Activated naive CD4-positive, alpha-beta T cell treated with anti-CD3 and anti-CD28 coated beads for 36 hours (primary cell): ENCODE measurements at regions not wholly inside any gene's neighbourhood (a gene's known extent, or its start where the extent isn't known, plus 50 kb on each side); places are given as distances from the start of the nearest gene placed in this dataset.
A peak's percentile ranks its signal among the peaks of the same experiment; 100 is the strongest.

Source experiments
- CTCF ChIA-PET: fragments of 350-600 bp; sonication (Branson Sonifier 250); formaldehyde crosslinking; loops from one replicate; lab custom pipeline; 2021; ENCODE audit warnings: antibody characterized with exemption; lab: Charles Lee
- DNase-seq: peaks from one replicate; pipeline ENCODE4 v3.0.0-alpha.2; 2020
- H3K27ac Mint-ChIP-seq: one replicate; pipeline ENCODE4 v1.8.0; 2021; ENCODE audit warnings: mild to moderate bottlenecking, mixed read lengths
- H3K27me3 Mint-ChIP-seq: one replicate; pipeline ENCODE4 v1.8.0; 2021; ENCODE audit warnings: low read depth, mixed read lengths
- H3K36me3 Mint-ChIP-seq: one replicate; pipeline ENCODE4 v1.8.0; 2021; ENCODE audit warnings: low read depth, mixed read lengths
- H3K4me1 Mint-ChIP-seq: one replicate; pipeline ENCODE4 v1.8.0; 2021; ENCODE audit warnings: low read depth, mixed read lengths
- H3K4me3 Mint-ChIP-seq: one replicate; pipeline ENCODE4 v1.8.0; 2021; ENCODE audit warnings: mild to moderate bottlenecking, moderate library complexity, mixed read lengths
- H3K9me3 Mint-ChIP-seq: one replicate; pipeline ENCODE4 v1.8.0; 2021; ENCODE audit warnings: mixed read lengths
- intact Hi-C: fragments of 100-400 bp; cut with micrococcal nuclease; formaldehyde crosslinking; loops from one replicate; pipeline ENCODE4 v1.15.1; 2023

DNA sequence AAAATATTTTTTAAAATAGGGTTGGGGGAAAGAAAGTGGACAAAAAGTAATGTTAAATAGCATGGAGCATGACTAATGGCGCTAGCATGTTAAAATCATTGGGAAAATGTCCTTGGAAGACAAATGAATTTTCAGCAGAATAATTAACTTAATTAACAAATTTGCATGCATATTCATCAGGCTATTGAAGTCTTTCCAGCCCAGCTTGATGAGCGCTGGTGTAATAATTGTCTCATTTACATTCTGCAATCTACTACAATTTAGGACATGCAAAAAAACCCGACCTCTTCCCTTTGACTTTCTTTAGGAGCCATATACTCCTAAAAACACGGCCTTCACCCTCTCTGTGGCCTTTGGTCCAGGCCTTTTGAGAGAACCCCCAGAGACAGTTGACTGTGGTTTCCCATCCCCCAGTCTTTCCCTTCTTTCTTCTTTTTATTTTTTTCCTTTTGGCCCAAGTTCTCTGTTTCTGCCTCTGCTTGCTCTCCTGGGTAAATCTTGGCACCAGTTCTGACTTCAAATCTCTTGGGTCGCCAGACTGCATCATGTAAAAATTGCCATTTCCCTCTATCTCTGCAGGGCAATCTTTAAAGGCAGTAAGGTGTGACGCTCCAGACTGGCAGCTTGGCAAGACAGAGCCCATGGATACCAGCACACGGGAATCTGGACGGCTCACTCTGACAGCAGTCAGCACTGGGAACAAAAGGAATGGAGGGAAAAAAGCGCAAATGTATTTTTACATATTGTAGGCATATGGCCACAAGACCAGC, 105.5 kb downstream of the NEUROD6 start:
- CTCF ChIA-PET = interaction anchor here (0.5 to 1.3 kb wide), 2 partner anchors 251 to 315 kb away, joined by 3 to 4 read pairs; no protein-coding TSS in a partner anchor
- Mint-ChIP-seq H3K4me3 (no peak overlapping the region), H3K36me3 (no peaks in the 10 kb centered on the region), H3K4me1 (no peaks in the 10 kb centered on the region), H3K27ac (no peak overlapping the region), H3K27me3 (peaks cover 3% of the 10 kb centered on the region), H3K9me3 (no peaks in the 10 kb centered on the region)
- DNase-seq = no peak
- intact Hi-C loops = no loop called here

DNA sequence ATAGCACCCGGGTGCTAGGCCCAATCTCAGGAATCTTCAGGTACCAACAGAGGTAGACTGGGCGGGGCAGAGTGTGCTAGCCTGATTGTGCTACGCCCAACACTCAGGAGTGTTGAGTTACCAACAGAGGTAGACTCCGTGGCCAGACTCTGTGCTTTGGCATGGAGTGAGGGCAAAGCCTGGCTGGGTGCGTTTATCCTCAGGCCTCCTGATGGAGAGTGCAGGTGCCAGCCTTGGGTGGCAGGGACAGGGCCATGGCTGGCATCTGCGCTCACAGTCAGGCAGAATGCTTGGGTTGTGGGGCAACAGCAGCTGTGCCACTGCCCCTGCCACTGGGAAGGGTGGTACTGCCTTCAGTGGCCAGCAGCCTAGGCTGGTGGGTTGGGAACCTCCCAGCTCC, 111.6 kb downstream of the NEUROD6 start:
- H3K27me3 Mint-ChIP-seq = peaks cover 2% of the 10 kb centered on the region
- no peak overlapping the region for H3K27ac Mint-ChIP-seq
- no peak overlapping the region for H3K4me3 Mint-ChIP-seq
- no peaks in the 10 kb centered on the region for H3K36me3 Mint-ChIP-seq
- no peaks in the 10 kb centered on the region for H3K4me1 Mint-ChIP-seq
- CTCF ChIA-PET = no interaction called here
- peaks cover 9% of the 10 kb centered on the region for H3K9me3 Mint-ChIP-seq
- intact Hi-C loops = no loop called here
- DNase-seq = no peak

DNA sequence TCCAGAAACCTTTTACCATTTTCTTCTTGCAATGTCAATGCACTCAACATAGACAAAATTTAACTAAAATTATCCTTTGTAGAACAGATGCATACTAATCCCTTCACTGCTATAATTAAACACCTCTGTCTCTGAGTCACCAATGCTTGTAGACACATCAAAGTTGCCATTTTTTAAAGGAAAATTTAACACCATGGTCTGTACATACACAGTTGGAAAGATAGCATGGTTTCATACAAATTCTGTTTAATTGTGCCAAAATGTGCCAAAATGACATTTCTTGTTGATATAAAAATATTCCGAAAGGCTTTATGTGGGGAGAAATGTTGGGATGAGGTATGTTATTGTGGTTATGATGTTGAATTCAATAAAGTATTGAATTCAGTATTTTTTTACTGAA, 125.8 kb downstream of the NEUROD6 start:
- no peaks in the 10 kb centered on the region for H3K36me3 Mint-ChIP-seq
- CTCF ChIA-PET = no interaction called here
- no peak overlapping the region for H3K4me3 Mint-ChIP-seq
- intact Hi-C loops = no loop called here
- DNase-seq = no peak
- H3K4me1 Mint-ChIP-seq = no peaks in the 10 kb centered on the region
- no peak overlapping the region for H3K27ac Mint-ChIP-seq
- no peaks in the 10 kb centered on the region for H3K9me3 Mint-ChIP-seq
- H3K27me3 Mint-ChIP-seq = peaks cover 2% of the 10 kb centered on the region

DNA sequence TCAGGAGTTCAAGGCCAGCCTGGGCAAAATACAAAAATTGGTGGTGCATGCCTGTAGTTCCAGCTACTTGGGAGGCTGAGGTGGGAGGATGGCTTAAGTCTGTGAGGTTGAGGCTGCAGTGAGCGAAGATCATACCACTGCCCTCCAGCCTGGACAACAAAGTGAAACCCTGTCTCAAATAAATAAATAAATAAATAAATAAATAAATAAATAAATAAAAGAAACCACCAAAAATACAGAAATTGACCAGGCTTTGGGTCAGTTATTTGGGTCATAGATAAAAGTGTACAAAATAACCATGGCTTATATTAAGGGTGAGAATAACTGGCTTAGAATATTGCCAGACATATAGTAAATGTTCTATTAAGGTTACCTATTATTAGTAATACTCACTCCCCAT, 129.2 kb downstream of the NEUROD6 start:
- no peak for DNase-seq
- Mint-ChIP-seq H3K9me3 (peaks cover 1% of the 10 kb centered on the region), H3K27me3 (peaks cover 2% of the 10 kb centered on the region), H3K4me1 (no peaks in the 10 kb centered on the region), H3K36me3 (no peaks in the 10 kb centered on the region), H3K4me3 (no peak overlapping the region), H3K27ac (no peak overlapping the region)
- intact Hi-C loops = no loop called here
- CTCF ChIA-PET = interaction anchor here (0.6 kb wide), 1 partner anchor 471 kb away, joined by 3 read pairs; no protein-coding TSS in a partner anchor

DNA sequence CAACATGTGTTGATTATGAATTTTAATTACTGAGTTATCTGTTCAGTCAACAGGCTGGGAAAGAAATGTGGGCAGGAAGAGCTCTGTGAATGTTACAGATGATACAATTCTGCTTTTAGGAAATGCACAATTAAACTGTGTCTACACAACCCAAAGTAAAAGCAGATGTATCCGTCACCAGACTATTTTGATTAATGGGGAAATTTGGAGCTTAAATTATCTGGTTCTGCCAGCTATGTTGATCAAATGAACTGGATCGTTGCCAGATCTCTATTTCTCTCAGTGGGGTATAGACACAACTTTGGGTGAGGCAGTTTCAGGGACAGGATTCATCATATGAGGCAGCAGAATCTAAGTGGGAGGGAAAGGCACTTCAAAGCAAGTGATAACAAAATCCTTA, 136.5 kb downstream of the NEUROD6 start:
- CTCF ChIA-PET = no interaction called here
- H3K27ac Mint-ChIP-seq = no peak overlapping the region
- intact Hi-C loops = no loop called here

DNA sequence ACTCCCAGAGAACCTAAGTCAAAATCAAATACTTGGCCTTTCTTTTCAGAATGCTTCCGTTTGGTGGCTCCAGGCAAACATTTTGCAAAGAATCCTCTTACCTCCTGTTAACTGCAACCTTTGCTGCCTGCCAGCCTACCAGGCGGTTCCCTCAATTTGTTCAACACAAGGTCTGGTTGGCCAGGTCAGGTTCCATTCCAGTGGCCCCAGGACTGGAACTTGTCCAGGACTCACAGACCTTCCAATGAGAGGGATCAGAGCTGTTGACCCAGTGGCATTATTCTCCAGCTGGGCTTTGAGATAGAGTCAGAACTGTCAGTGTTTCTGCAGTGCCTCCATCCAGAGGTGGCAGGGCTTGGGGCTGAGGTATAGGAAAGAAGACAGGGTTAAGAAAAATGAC, 137.0 kb downstream of the NEUROD6 start:
- CTCF ChIA-PET = no interaction called here
- Mint-ChIP-seq H3K9me3 (peaks cover 1% of the 10 kb centered on the region), H3K27me3 (no peaks in the 10 kb centered on the region), H3K27ac (no peak overlapping the region), H3K4me3 (no peak overlapping the region), H3K4me1 (no peaks in the 10 kb centered on the region), H3K36me3 (no peaks in the 10 kb centered on the region)
- DNase-seq = no peak
- intact Hi-C loops = no loop called here

More for the DNA sequence above, 136.5 kb downstream of the NEUROD6 start:
- Mint-ChIP-seq H3K9me3 (peaks cover 1% of the 10 kb centered on the region), H3K4me1 (no peaks in the 10 kb centered on the region), H3K27me3 (no peaks in the 10 kb centered on the region), H3K4me3 (no peak overlapping the region), H3K36me3 (no peaks in the 10 kb centered on the region)
- no peak for DNase-seq

DNA sequence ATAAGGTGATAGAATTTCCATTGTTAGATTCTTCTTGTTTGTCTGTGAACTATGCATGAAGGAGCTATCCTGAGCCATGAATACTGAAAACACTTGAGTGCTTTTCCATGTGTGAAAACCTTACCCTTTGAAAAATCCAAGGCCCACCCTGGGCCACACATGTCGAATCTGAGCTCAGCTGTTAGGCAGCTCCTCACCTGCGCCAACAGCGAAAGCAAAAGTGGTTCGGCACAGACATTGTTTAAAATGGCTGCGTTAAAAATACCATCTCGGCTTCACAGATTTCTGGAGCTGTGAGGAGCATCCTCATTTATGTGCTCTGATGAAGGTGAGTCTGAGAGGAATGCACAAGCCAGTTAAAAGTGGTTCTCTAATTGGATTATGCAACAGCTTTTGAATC, 137.7 kb downstream of the NEUROD6 start:
- CTCF ChIA-PET = interaction anchor here (1.1 kb wide), 1 partner anchor 69 kb away, joined by 3 read pairs; no protein-coding TSS in a partner anchor
- Mint-ChIP-seq H3K9me3 (peaks cover 1% of the 10 kb centered on the region), H3K4me3 (no peak overlapping the region), H3K36me3 (no peaks in the 10 kb centered on the region), H3K27ac (no peak overlapping the region), H3K4me1 (no peaks in the 10 kb centered on the region), H3K27me3 (no peaks in the 10 kb centered on the region)
- intact Hi-C loops = no loop called here
- DNase-seq = no peak

DNA sequence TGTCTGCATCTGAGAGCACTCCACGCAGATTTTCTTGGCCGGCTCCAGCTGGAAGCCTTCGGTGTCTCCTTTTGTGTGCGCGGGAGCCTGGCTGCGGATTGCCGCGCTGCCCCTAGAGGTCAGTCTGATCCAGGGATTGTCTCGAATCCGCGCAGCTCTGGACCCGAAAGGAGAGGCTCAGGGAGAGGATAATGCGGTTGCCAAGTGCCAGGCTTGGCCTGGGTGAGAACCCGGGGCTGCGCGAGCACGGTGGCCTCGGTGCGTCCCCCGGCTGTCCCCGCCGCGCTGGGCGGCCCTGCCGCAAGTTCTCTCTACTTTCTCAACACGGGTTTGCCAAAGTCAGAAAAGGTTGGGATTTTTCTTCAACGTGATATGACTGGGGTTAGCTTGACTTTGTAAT, 140.9 kb downstream of the ADCYAP1R1 start:
- no peaks in the 10 kb centered on the region for H3K9me3 Mint-ChIP-seq
- no peaks in the 10 kb centered on the region for H3K36me3 Mint-ChIP-seq
- no peak overlapping the region for H3K4me3 Mint-ChIP-seq
- CTCF ChIA-PET = interaction anchor here (0.6 to 1.0 kb wide), 2 partner anchors 58 to 59 kb away, joined by 3 to 4 read pairs; no protein-coding TSS in a partner anchor
- no peak overlapping the region for H3K27ac Mint-ChIP-seq
- peak; percentile 28 for DNase-seq
- intact Hi-C loops = no loop called here
- H3K27me3 Mint-ChIP-seq = peaks cover 22% of the 10 kb centered on the region
- H3K4me1 Mint-ChIP-seq = no peaks in the 10 kb centered on the region

DNA sequence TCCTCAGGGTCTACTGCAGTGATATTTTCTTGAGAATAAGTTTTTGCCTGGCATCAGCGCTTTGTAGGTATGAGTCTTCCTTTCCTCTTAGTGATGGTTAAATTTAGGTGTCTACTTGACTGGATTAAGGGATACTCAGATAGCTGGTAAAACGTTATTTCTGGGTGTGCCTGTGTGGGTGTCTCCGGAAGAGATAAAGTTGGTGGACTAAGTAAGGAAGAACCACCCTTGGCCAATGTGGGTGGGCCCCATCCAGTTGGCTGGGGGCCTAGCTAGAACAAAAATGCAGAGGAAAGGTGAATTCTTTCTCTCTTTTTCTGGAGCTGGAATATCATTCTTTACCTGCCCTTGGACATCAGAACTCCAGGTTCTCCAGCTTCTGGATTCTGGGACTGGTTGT, 138.8 kb downstream of the ADCYAP1R1 start:
- no peaks in the 10 kb centered on the region for H3K36me3 Mint-ChIP-seq
- CTCF ChIA-PET = no interaction called here
- intact Hi-C loops = no loop called here
- H3K4me3 Mint-ChIP-seq = no peak overlapping the region
- DNase-seq = no peak
- peaks cover 25% of the 10 kb centered on the region for H3K27me3 Mint-ChIP-seq
- H3K9me3 Mint-ChIP-seq = no peaks in the 10 kb centered on the region
- H3K4me1 Mint-ChIP-seq = no peaks in the 10 kb centered on the region
- no peak overlapping the region for H3K27ac Mint-ChIP-seq

DNA sequence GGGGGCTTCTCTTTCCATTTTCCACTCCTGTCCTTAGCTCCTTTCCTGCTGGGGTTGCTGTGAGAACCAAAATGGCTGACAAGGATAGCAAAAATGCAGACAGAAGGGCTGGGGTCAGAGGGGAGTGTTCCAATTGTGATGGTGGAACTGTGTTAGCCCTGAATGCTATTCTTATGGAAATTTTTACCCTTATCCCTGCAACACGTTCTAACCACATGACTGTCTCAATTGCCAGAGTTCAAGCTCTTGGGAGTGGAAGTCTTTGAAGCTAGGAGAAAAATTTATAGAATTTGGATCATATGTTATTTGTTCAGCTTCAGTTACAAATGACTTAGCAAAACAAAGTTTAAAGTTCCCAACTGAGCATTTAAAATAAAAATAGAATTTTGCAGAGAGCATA, 134.1 kb downstream of the ADCYAP1R1 start:
- Mint-ChIP-seq H3K36me3 (no peaks in the 10 kb centered on the region), H3K27me3 (peaks cover 7% of the 10 kb centered on the region), H3K9me3 (no peaks in the 10 kb centered on the region), H3K4me3 (no peak overlapping the region), H3K27ac (no peak overlapping the region), H3K4me1 (no peaks in the 10 kb centered on the region)
- DNase-seq = no peak
- intact Hi-C loops = no loop called here
- CTCF ChIA-PET = no interaction called here

DNA sequence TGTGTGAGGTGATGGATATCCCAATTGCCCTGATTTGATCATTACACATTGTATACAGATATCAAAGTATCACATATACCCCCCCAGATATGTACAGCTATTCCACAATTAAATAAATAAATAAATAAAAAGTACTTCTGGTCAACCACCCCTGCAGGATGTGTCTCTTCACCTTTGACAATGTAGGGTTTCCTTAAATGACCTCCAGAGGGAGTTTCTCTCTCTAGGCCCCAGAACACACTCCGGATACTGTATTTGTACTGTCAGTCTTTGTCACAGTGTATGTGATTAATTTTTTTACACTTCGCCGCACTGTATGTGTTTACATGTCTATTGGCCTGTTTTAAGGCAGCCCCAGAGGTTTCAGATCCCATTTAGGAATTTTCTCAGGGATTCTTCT, 123.6 kb downstream of the ADCYAP1R1 start:
- DNase-seq = no peak
- H3K27me3 Mint-ChIP-seq = peaks cover 3% of the 10 kb centered on the region
- H3K4me1 Mint-ChIP-seq = no peaks in the 10 kb centered on the region
- CTCF ChIA-PET = interaction anchor here (0.8 kb wide), 1 partner anchor 13 kb away, joined by 3 read pairs; no protein-coding TSS in a partner anchor
- no peaks in the 10 kb centered on the region for H3K9me3 Mint-ChIP-seq
- intact Hi-C loops = no loop called here
- H3K4me3 Mint-ChIP-seq = no peak overlapping the region
- no peaks in the 10 kb centered on the region for H3K36me3 Mint-ChIP-seq
- H3K27ac Mint-ChIP-seq = no peak overlapping the region

DNA sequence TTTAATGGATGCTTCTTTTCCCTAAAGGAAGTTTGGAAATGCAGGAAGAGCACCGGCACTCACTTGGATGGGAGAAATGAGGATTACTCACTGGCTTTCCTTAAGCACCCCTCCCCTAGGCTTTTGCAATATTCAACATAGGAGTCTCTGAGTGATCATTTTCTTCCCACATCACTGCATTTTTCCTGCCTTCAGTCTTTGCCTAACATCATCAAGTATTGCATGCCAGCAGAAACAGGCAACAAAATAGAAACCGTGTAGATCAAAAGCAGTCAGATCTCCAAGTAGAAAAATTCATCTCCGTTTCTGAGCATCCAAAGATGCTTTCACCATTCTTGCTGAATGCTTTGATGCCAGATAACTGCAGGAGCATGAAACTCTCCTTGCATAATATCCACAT, 119.9 kb downstream of the ADCYAP1R1 start:
- intact Hi-C loops = no loop called here
- CTCF ChIA-PET = no interaction called here
- H3K9me3 Mint-ChIP-seq = no peaks in the 10 kb centered on the region
- H3K36me3 Mint-ChIP-seq = no peaks in the 10 kb centered on the region
- peaks cover 4% of the 10 kb centered on the region for H3K27me3 Mint-ChIP-seq
- H3K27ac Mint-ChIP-seq = no peak overlapping the region
- no peak overlapping the region for H3K4me3 Mint-ChIP-seq
- H3K4me1 Mint-ChIP-seq = no peaks in the 10 kb centered on the region
- no peak for DNase-seq

DNA sequence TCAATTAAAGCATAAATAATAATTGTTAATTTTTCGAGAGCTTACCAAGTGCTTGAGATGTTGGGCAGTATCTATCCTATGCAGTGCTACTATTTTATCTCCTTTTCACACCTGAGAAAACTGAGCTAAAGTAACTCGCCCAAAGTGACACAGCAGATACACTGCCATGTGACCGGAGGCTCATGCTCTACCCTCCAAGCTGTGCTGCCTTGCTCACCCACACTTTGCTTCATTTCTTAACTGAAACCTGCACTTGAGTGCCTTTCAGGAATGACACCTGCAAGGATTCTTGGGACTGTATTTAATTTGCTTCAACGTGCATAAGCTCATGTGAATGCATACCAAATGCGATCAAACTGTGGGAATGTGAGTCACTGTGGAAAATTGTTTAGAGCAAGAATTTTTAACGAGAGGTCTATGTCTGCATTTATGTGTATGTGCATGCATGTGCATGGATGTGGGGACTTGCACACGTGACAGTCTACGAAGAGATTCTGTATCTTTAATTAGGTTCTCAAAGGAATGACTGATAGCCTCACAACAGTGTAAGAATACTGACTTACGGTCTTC, 119.2 kb downstream of the ADCYAP1R1 start:
- intact Hi-C loops = no loop called here
- no peak for DNase-seq
- H3K4me3 Mint-ChIP-seq = no peak overlapping the region
- no peaks in the 10 kb centered on the region for H3K9me3 Mint-ChIP-seq
- no peaks in the 10 kb centered on the region for H3K4me1 Mint-ChIP-seq
- peaks cover 4% of the 10 kb centered on the region for H3K27me3 Mint-ChIP-seq
- no peaks in the 10 kb centered on the region for H3K36me3 Mint-ChIP-seq
- CTCF ChIA-PET = no interaction called here
- no peak overlapping the region for H3K27ac Mint-ChIP-seq
